Adrenal gland (tissue), 9 donors: ENCODE measurements at regions not wholly inside any gene's neighbourhood (a gene's known extent, or its start where the extent isn't known, plus 50 kb on each side); places are given as distances from the start of the nearest gene placed in this dataset.

Source experiments
- DNase-seq, 7 donors: peaks; one replicate each; pipeline ENCODE4 v3.0.0-alpha.2; 2019 to 2020
- H3K27ac ChIP-seq, 5 donors: fragments of 200-600 bp; sonication (generic) in 4 of 5; 1 replicate in 3 of 5; 2 replicates in 2 of 5; pipeline versions ENCODE4 v1.5.1 to v1.8.0; 2016 to 2020; ENCODE audit warnings: mild to moderate bottlenecking in 1 of 5
- H3K27me3 ChIP-seq: fragments of 200-600 bp; 2 replicates; pipeline ENCODE4 v1.8.0; 2021
- H3K36me3 ChIP-seq, 2 donors: fragments of 200-600 bp; replicated peaks in 1 of 2; 1 replicate in 1 of 2; 2 replicates in 1 of 2; pipeline versions ENCODE4 v1.5.1 to v1.8.0; 2018 to 2022
- H3K4me1 ChIP-seq, 2 donors: fragments of 200-600 bp; replicated peaks in 1 of 2; 1 replicate in 1 of 2; 2 replicates in 1 of 2; pipeline versions ENCODE4 v1.5.1 to v1.8.0; 2018 to 2021
- H3K4me3 ChIP-seq, 4 donors: fragments of 200-600 bp; sonication (generic) in 3 of 4; one replicate each; pipeline ENCODE4 v1.5.1; 2016 to 2018
- H3K9me3 ChIP-seq, 3 donors: fragments of 200-600 bp; sonication (generic) in 1 of 3; replicated peaks in 1 of 3; 1 replicate in 2 of 3; 2 replicates in 1 of 3; pipeline versions ENCODE4 v1.5.1 to v1.8.0; 2016 to 2021
- CTCF ChIP-seq, 6 experiments: fragments of 450-650 bp in 4 of 6; fragments of 200-600 bp in 2 of 6; sonication (generic) in 1 of 6; IDR thresholded peaks; 1 replicate in 5 of 6; 2 replicates in 1 of 6; pipeline versions ENCODE4 v1.5.1 to v1.8.0; 2016 to 2021; ENCODE audit warnings: antibody characterized with exemption in 6 of 6, mild to moderate bottlenecking in 2 of 6, moderate library complexity in 1 of 6
- POLR2A ChIP-seq, 2 donors: fragments of 450-650 bp; IDR thresholded peaks; one replicate each; pipeline ENCODE4 v1.6.1; 2017; ENCODE audit warnings: antibody characterized with exemption in 2 of 2, mild to moderate bottlenecking in 2 of 2, moderate library complexity in 1 of 2
- WGBS, 4 donors: extraction: QIAGEN DNeasy Blood & Tissue Kit in 2 of 4; methylation state at CpG; one replicate each; pipeline versions ENCODE4 v1.1.5 to v1.1.7; 2013 to 2017; 5-methylcytosine and 5-hydroxymethylcytosine counted together
- intact Hi-C, 2 donors: fragments of 100-400 bp; cut with DNase I; formaldehyde crosslinking; loops; one replicate each; pipeline versions ENCODE4 v1.14.1 to v1.15.0; 2022 to 2023
- donor health status: healthy with polysubstance abuse.
- donor health status: Bipolar disorder and iron deficiency.
- donor health status: DM: yes; HTN: yes; CAD: no.
- donor health status: DM: no; HTN: no; CAD: no.
- donor health status: DM: no; HTN: no; CAD: no.

GRCh38 chr20:6914986-6915385 is 147.5 kb downstream of the BMP2 start:
- H3K27me3 ChIP-seq: no peaks in the 10 kb centered on the region
- no peak for DNase-seq
- H3K4me1 ChIP-seq: no peaks in the 10 kb centered on the region
- intact Hi-C loops: no loop called here
- no peaks in the 10 kb centered on the region for H3K36me3 ChIP-seq
- no peak overlapping the region for H3K4me3 ChIP-seq
- no peak overlapping the region for H3K27ac ChIP-seq
- H3K9me3 ChIP-seq: no peaks in the 10 kb centered on the region
- TF ChIP-seq POLR2A (IDR thresholded peaks at IDR 0.05) (no peak), CTCF (IDR thresholded peaks at IDR 0.05) (no peak)
- 71 to 85% (median 74%) methylated on average over 4 of the region's 4 CpGs for WGBS, 4 donors

DNA sequence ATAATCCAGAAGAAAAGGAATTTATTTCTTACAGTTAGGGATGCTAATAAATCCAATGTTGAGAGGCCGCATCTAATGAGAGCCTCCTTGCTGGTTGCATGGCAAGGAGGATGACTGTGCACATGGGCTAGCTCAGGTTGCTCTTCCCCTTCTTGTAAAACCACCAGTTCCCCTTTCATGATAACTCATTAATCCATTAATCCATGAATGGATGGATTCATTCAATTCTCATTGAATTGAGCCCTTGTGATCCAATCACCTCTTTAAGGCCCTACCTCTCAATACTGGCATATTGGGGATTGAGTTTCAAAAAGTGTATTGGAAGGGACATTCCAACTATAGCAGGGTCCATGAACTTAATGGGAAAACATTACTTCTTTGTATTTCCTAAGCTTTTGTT is 149.5 kb downstream of the BMP2 start:
- DNase-seq: no peak
- H3K27ac ChIP-seq: no peak overlapping the region
- no peaks in the 10 kb centered on the region for H3K9me3 ChIP-seq
- H3K4me1 ChIP-seq: no peaks in the 10 kb centered on the region
- no peaks in the 10 kb centered on the region for H3K27me3 ChIP-seq
- no peaks in the 10 kb centered on the region for H3K36me3 ChIP-seq
- intact Hi-C loops: no loop called here
- TF ChIP-seq POLR2A (IDR thresholded peaks at IDR 0.05) (no peak), CTCF (IDR thresholded peaks at IDR 0.05) (no peak)
- WGBS, 4 donors: 75 to 96% (median 79%) methylated on average over 1 of the region's 1 CpG
- no peak overlapping the region for H3K4me3 ChIP-seq

DNA sequence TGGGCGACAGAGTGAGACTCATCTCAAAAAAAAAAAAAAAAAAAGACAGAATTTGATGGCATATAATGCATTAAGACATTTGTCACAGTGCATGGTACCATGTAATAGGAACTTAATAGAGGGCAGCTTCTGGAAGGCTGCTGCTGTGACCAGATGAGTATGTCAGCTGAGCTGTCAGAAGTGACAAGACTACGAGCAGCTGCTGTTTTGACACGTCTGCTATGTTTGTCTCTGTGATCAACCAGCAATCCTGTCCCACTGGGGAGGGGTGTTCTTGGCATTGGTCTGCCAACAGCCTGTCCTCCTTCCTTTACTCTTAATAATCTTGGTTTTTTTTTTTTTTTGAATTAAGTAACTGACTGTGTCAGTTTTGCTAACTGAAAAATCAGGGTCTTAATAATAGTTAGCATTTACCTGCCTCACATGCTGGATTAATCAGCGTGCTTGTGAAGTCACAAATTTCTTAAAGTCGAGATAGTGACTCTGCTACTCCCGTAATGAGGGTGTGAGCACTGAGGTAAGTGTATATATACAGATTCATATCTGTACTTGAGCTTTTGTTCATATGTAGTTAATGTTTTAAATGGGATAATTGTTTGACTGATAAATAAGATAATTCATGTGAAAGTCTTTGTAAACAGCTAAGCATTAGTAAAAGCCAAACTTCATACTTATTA is 152.4 kb downstream of the BMP2 start:
- H3K27me3 ChIP-seq: no peaks in the 10 kb centered on the region
- DNase-seq: no peak
- WGBS, 4 donors: 66 to 79% (median 71%) methylated on average over 6 of the region's 6 CpGs
- no peak overlapping the region for H3K27ac ChIP-seq
- H3K36me3 ChIP-seq: no peaks in the 10 kb centered on the region
- TF ChIP-seq CTCF (IDR thresholded peaks at IDR 0.05) (no peak), POLR2A (IDR thresholded peaks at IDR 0.05) (no peak)
- intact Hi-C loops: no loop called here
- H3K9me3 ChIP-seq: no peaks in the 10 kb centered on the region
- no peak overlapping the region for H3K4me3 ChIP-seq
- no peaks in the 10 kb centered on the region for H3K4me1 ChIP-seq

DNA sequence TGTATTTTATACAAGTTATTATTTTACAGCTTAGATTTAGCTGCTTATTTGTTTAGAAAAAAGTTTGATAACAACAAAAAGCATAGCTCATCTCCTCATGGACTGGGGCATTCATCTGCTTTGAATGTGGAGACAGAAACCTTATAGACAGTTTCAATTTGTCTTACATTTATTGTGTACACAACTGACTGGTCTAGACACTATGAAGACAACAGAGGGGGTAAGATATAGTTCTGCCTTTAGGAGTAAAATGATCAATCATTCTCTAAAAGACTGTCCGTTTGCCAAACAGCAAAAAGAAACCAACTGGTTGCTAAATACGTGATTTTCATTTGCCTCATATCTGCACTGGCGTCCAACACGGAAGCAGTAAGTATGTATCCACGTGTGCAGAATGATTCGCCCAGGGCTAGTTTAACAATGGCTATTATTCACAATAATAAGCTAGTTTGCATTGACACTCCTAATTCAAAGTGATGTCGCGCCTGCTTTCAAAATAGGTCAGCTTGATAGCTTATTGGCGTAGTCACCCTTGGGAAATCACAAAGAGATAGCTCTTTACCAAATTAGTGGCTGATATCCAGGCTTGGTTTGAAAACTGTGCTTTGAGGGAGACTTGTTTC is 153.6 kb downstream of the BMP2 start:
- H3K4me1 ChIP-seq: no peaks in the 10 kb centered on the region
- WGBS, 4 donors: 77 to 84% (median 80%) methylated on average over 9 of the region's 9 CpGs
- H3K9me3 ChIP-seq: no peaks in the 10 kb centered on the region
- H3K27me3 ChIP-seq: no peaks in the 10 kb centered on the region
- no peak overlapping the region for H3K27ac ChIP-seq
- intact Hi-C loops: no loop called here
- H3K36me3 ChIP-seq: no peaks in the 10 kb centered on the region
- no peak for DNase-seq
- no peak overlapping the region for H3K4me3 ChIP-seq
- no peak for TF ChIP-seq CTCF (IDR thresholded peaks at IDR 0.05)
- TF ChIP-seq POLR2A (IDR thresholded peaks at IDR 0.05): no peak
